ENCODE measurements at regions not wholly inside any gene's neighbourhood (a gene's known extent, or its start where the extent isn't known, plus 50 kb on each side); places are given as distances from the start of the nearest gene placed in this dataset.

DNA sequence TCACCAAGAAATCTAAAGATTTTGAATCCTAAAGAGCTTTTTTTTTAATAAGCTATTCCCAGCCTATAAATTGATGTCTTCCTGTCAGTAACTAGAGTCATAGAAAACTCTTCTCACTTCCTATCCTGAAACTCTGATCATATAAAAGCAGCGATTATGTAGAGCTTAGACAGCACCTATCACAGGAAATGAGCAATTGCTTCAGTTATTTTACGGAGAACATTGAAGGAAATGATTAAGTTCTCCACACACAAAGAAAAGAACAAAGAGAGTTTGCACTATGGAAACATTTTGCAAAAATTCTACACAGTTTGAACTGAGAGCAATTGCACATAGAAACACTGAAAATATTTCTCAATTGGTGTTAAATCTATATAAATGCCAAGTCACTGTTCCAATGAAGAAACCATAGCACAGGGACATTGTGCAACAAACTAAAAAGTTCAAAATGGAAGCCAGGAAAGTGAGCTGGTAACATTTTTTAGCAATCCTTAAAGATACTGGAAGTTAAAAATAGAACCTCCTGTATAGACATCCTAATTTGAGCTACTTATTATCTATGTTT, 291.5 kb upstream of the ARHGEF26 start:
- TF ChIP-seq CTCF (IDR thresholded peaks at IDR 0.05) = no peak
- TF ChIP-seq POLR2AphosphoS5 (IDR thresholded peaks at IDR 0.05; ENCODE audit: low read depth, low read length) = no peak
- TF ChIP-seq REST (IDR thresholded peaks at IDR 0.05; ENCODE audit: insufficient read depth in 1 of 2, low read depth in 2 of 2, low read length in 1 of 2) = no peak

All from Panc1 (cell line).